MG63 (cell line): ENCODE measurements at regions not wholly inside any gene's neighbourhood (a gene's known extent, or its start where the extent isn't known, plus 50 kb on each side); places are given as distances from the start of the nearest gene placed in this dataset.
"Not testable (repeated sequence)": the region's sequence is repeated elsewhere in the genome, so short reads cannot be mapped to it uniquely, and the experiment has no call there.

Source experiments
- DNase-seq: peaks from one replicate; pipeline ENCODE4 v3.0.0-alpha.2; 2020
- H3K27me3 ChIP-seq: fragments of 250-450 bp; sonication (Bioruptor Pico); 2 replicates; pipeline ENCODE4 v1.5.1; 2020; ENCODE audit warnings: mild to moderate bottlenecking, moderate library complexity
- H3K36me3 ChIP-seq: fragments of 250-450 bp; sonication (Bioruptor Pico); 2 replicates; pipeline ENCODE4 v1.5.1; 2020; ENCODE audit warnings: mild to moderate bottlenecking, moderate library complexity
- H3K4me3 ChIP-seq: fragments of 250-450 bp; sonication (Bioruptor Pico); 2 replicates; pipeline ENCODE4 v1.5.1; 2020; ENCODE audit warnings: mild to moderate bottlenecking, moderate library complexity
- H3K9me3 ChIP-seq: fragments of 250-450 bp; sonication (Bioruptor Pico); 2 replicates; pipeline ENCODE4 v1.5.1; 2020; ENCODE audit warnings: mild to moderate bottlenecking, moderate library complexity

GRCh38 chr3:145357453-145357852, 803.5 kb downstream of the PLOD2 start:
- Histone ChIP-seq H3K4me3 (no peak overlapping the region), H3K36me3 (no peaks in the 10 kb centered on the region), H3K27me3 (no peaks in the 10 kb centered on the region), H3K9me3 (no peaks in the 10 kb centered on the region)
- no peak for DNase-seq

GRCh38 chr3:145359040-145359439, 801.9 kb downstream of the PLOD2 start:
- Histone ChIP-seq H3K36me3 (no peaks in the 10 kb centered on the region), H3K9me3 (no peaks in the 10 kb centered on the region), H3K4me3 (no peak overlapping the region), H3K27me3 (no peaks in the 10 kb centered on the region)
- no peak for DNase-seq

GRCh38 chr3:145368748-145369147, 792.2 kb downstream of the PLOD2 start:
- Histone ChIP-seq H3K27me3 (no peaks in the 10 kb centered on the region), H3K9me3 (no peaks in the 10 kb centered on the region), H3K36me3 (no peaks in the 10 kb centered on the region), H3K4me3 (no peak overlapping the region)
- no peak for DNase-seq

DNA sequence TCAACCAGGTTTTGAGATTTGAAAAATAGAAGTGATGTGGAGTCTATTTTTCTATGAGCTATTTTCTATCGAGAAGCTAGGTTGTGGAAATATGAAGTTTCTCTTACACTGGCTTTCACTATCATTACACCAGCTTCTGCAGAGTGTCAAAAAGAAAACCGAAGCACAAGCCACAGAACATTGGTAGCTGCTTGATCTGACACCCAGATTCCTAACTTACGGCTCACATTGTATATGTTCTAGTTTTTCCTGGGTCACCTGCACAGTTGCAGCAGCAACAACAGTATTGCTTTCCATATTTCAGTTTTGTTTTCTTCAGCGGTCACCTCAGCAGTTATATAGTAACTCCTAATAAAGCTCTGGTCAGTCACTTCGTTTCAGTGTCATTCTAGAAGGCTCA, 790.1 kb downstream of the PLOD2 start:
- no peak overlapping the region for H3K4me3 ChIP-seq
- no peaks in the 10 kb centered on the region for H3K27me3 ChIP-seq
- H3K36me3 ChIP-seq = no peaks in the 10 kb centered on the region
- no peaks in the 10 kb centered on the region; the same call in 1 of the 2 replicates for H3K9me3 ChIP-seq
- no peak for DNase-seq

DNA sequence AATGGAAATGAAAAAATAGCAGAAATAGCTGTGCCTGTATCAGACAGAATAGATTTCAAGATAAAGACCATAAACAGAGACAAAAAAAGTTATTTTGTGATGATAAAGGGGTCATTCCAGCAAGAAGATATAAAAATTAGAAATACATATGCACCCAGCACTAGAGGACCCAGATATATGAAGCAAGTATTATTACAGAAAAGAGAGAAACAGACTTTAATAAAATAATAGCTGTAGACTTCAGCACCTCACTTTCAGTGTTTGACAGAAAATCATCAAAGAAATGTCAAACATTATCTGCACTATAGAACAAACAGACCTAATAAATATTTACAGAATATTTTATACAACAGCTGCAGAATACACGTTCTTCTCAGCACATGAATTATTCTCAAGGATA, 783.7 kb downstream of the PLOD2 start:
- Histone ChIP-seq H3K4me3 (no peak overlapping the region), H3K36me3 (no peaks in the 10 kb centered on the region), H3K27me3 (no peaks in the 10 kb centered on the region; the same call in 1 of the 2 replicates), H3K9me3 (no peaks in the 10 kb centered on the region; the same call in 1 of the 2 replicates)
- no peak for DNase-seq

DNA sequence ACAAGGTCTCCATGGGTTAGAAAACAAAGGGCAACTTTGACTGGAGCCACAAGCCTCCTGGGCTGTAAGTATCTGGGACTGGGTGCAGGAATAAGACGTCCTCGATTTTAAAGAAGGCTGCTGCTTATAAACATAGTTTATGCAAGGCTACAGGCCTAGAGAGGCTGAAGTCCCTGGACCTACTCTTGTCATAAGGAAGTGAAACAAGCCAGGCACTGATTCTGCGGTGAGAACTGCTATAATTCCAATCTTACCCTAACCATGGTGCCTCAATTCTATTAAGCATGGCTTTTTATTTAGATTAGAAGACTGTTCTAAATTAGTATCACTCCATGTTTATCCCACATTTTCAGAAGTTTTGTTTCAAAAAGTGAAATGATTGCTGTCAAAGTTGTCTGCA, 777.6 kb downstream of the PLOD2 start:
- DNase-seq = no peak
- no peaks in the 10 kb centered on the region; the same call in 1 of the 2 replicates for H3K9me3 ChIP-seq
- no peaks in the 10 kb centered on the region for H3K36me3 ChIP-seq
- no peaks in the 10 kb centered on the region; the same call in 1 of the 2 replicates for H3K27me3 ChIP-seq
- H3K4me3 ChIP-seq = no peak overlapping the region

GRCh38 chr3:145384307-145384706, 776.7 kb downstream of the PLOD2 start:
- no peak overlapping the region for H3K4me3 ChIP-seq
- DNase-seq = no peak
- H3K9me3 ChIP-seq = no peaks in the 10 kb centered on the region; the same call in 1 of the 2 replicates
- H3K36me3 ChIP-seq = no peaks in the 10 kb centered on the region
- no peaks in the 10 kb centered on the region for H3K27me3 ChIP-seq

- H3K36me3 ChIP-seq = no peaks in the 10 kb centered on the region
- H3K9me3 ChIP-seq = peaks cover 5% of the 10 kb centered on the region; the same call in 1 of the 2 replicates
- no peak for DNase-seq
- H3K27me3 ChIP-seq = no peaks in the 10 kb centered on the region
- H3K4me3 ChIP-seq = no peak overlapping the region
Observed at GRCh38 chr3:145387211-145387610, 773.8 kb downstream of the PLOD2 start.

GRCh38 chr3:145395421-145395820, 765.6 kb downstream of the PLOD2 start:
- Histone ChIP-seq H3K4me3 (no peak overlapping the region), H3K27me3 (no peaks in the 10 kb centered on the region), H3K36me3 (no peaks in the 10 kb centered on the region), H3K9me3 (0 out of 2 replicates have a peak, but pooled peaks cover under 1% of the 10 kb centered on the region)
- no peak for DNase-seq

- H3K36me3 ChIP-seq = no peaks in the 10 kb centered on the region
Observed at GRCh38 chr3:145411605-145412004, 749.4 kb downstream of the PLOD2 start.

DNA sequence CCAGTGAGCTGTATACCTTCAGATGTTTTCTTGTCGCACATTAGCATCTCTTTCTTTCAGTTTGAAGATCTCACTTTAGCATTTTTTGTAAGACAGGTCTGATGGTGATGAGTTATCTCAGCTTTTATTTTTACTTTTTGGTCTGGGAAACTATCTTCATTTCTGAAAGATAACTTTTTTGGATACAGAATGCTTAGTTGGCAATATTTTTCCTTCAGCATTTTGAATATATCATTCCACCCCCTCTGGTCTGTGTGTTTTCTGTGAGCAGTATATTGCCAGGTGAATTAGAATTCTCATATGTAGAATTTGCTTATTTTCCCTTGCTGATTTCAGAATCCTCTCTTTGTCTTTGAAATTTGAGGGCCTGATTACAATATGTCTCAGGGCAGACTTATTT, 743.3 kb downstream of the PLOD2 start:
- DNase-seq = no peak
- H3K27me3 ChIP-seq = no peaks in the 10 kb centered on the region
- no peak overlapping the region for H3K4me3 ChIP-seq

More at GRCh38 chr3:145411605-145412004, 749.4 kb downstream of the PLOD2 start:
- no peak for DNase-seq
- H3K27me3 ChIP-seq = no peaks in the 10 kb centered on the region
- no peak overlapping the region for H3K4me3 ChIP-seq
- no peaks in the 10 kb centered on the region for H3K9me3 ChIP-seq

DNA sequence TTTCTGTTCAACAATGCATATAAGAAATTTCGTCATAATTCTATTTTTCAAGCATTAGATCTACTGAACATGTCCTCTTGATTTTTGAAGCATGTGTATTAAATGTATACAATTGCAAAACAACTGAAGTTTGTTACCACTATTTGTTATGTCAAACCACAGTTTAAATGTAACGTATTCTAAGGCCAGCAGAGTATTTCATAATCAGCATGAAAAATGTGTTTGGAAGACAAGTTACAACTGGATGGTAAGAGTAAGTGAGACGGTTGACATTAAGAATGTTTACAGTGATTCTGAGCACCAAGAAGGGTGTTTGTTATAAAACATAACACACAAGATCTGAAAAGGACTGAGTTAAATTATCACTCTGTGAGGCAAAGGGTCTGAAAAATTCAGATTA, 738.4 kb downstream of the PLOD2 start:
- Histone ChIP-seq H3K36me3 (no peaks in the 10 kb centered on the region), H3K9me3 (no peaks in the 10 kb centered on the region), H3K27me3 (no peaks in the 10 kb centered on the region), H3K4me3 (no peak overlapping the region)
- no peak for DNase-seq

More for the DNA sequence above, 743.3 kb downstream of the PLOD2 start:
- Histone ChIP-seq H3K36me3 (no peaks in the 10 kb centered on the region), H3K9me3 (no peaks in the 10 kb centered on the region)

DNA sequence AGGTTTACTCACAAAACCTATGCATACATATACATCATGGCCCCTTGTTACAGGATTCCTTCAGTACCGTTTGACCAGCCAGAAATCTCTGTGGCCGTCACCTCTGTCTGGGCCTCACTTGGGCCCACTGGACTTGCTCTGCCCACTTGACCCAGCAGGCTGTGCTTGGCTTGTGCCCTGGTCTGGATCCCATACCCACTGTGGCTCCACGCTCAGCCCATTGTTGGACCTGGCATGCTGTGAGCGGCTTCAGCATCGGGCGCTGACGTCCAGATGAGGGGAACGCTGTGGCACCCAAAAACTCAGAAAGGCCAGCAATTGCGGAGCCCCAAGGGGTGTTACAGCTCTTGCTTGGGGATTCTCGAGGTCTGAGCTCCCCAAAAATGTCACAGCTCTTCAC, 733.6 kb downstream of the PLOD2 start:
- no peak overlapping the region for H3K4me3 ChIP-seq
- no peaks in the 10 kb centered on the region for H3K36me3 ChIP-seq
- H3K27me3 ChIP-seq = 0 out of 2 replicates have a peak, but pooled peaks cover 2% of the 10 kb centered on the region
- no peak for DNase-seq
- H3K9me3 ChIP-seq = no peaks in the 10 kb centered on the region

DNA sequence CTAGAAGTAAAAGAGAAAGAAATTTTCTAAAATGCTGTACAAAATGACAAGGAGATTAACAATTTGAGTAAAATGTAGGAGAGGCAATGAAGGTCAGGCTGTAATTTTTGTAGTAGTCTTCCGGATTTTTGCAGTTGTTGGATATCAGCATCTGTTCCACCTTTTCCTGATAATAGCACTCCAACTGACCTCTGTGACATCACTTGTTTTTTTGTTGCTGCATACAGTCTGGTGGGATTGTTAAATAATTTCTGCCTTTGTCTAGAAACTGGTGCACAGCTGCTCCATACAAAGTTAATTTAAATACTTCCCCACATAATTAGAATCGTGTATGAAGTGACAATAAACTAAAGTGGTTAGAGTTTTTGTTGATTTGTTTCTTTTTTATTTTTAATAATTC, 731.4 kb downstream of the PLOD2 start:
- H3K27me3 ChIP-seq = 0 out of 2 replicates have a peak, but pooled peaks cover 2% of the 10 kb centered on the region
- no peak for DNase-seq
- no peak overlapping the region for H3K4me3 ChIP-seq
- H3K36me3 ChIP-seq = no peaks in the 10 kb centered on the region
- no peaks in the 10 kb centered on the region for H3K9me3 ChIP-seq

- DNase-seq = no peak
- no peaks in the 10 kb centered on the region for H3K36me3 ChIP-seq
- no peaks in the 10 kb centered on the region for H3K27me3 ChIP-seq
- no peaks in the 10 kb centered on the region for H3K9me3 ChIP-seq
- no peak overlapping the region for H3K4me3 ChIP-seq
Observed at GRCh38 chr3:145448436-145448835, 712.5 kb downstream of the PLOD2 start.

DNA sequence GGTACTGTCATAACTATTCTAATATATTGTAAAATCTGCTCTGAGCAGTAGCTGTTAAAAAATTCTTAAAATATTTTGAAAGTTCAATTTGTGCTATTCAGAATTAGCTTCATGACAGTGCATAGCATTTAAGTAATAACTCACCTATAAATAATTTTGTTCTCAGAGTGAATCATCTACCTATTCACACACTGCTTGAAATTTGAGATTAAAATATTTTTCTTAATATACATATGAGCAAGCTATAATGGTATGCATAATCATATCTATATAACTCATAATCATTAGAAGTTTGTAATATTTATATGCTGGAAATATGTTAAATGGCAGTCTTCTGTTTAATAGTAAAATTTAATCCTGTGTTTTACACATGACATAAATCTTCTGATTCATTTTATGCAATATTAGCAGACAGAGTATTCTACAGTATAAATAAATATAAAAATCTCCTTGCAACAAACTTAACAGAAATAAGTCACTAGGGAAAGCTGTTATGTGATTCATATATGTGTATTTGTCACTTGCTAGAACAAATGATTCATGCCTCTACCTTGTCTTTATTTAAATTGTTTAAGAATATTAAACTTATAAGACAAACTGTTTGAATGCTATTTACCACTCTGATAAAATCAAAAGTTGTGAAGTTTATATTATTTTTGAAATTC, 710.8 kb downstream of the PLOD2 start:
- Histone ChIP-seq H3K36me3 (no peaks in the 10 kb centered on the region), H3K9me3 (no peaks in the 10 kb centered on the region), H3K4me3 (no peak overlapping the region), H3K27me3 (no peaks in the 10 kb centered on the region)
- DNase-seq = no peak

DNA sequence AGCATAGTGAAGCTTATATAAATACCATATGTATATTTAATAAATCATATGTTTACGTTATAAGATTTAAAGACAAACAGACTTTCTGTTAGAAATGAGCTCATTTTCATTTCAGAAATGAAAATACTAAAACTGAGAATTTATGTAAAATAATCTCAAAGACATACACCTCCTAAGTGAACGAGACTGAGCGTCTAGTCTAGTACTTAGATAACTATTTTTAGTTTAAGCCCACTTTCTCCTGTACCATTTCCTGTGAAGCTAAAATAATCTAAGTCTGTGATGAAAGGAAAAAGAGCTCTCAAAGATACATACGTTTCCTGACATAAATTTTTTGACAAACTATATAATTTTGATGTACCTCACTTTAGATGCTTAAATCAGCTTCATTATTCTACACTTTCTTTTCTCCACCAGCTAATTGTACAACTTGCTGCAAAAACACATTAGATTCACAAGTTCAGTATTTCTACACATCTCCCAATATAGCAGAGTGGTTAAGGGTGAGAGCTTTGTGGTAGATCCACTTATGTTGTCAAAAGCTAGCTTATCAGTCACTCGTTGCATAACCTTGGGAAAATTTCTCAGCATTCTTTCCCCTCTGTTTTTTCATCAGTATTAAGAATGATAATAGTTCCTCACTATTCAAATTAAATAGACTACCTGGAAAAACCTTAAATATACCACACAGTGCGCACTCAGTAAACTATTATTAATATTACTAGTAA, 703.0 kb downstream of the PLOD2 start:
- Histone ChIP-seq H3K9me3 (no peaks in the 10 kb centered on the region), H3K4me3 (no peak overlapping the region), H3K27me3 (no peaks in the 10 kb centered on the region), H3K36me3 (no peaks in the 10 kb centered on the region)
- DNase-seq = no peak

GRCh38 chr3:145459681-145460080, 701.3 kb downstream of the PLOD2 start:
- not testable (repeated sequence) for H3K27me3 ChIP-seq, DNase-seq, H3K4me3 ChIP-seq, H3K9me3 ChIP-seq, H3K36me3 ChIP-seq
